ENCODE measurements at regions not wholly inside any gene's neighbourhood (a gene's known extent, or its start where the extent isn't known, plus 50 kb on each side); places are given as distances from the start of the nearest gene placed in this dataset.

DNA sequence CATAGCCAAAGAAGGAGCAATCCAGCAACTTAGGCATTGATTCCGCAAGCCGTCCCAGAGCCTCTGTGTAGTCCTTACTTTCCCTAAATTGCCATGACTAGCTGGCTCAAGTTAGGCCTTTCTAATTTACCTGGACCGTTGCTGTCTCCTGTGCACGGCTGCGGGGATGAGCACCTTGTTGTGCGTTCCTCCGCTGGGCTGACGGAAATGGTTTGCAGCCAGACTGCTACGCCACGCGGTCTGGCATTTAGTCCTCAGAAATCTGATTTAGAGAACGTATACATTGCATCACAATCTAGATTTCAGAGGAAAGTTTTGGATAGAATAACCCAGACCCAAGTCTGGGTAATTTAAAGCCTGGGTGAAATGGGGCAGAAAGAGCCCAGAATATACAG lies 133.2 kb upstream of the ARHGAP5 start:
- no peak for DNase-seq (ENCODE audit: low read depth)

DNA sequence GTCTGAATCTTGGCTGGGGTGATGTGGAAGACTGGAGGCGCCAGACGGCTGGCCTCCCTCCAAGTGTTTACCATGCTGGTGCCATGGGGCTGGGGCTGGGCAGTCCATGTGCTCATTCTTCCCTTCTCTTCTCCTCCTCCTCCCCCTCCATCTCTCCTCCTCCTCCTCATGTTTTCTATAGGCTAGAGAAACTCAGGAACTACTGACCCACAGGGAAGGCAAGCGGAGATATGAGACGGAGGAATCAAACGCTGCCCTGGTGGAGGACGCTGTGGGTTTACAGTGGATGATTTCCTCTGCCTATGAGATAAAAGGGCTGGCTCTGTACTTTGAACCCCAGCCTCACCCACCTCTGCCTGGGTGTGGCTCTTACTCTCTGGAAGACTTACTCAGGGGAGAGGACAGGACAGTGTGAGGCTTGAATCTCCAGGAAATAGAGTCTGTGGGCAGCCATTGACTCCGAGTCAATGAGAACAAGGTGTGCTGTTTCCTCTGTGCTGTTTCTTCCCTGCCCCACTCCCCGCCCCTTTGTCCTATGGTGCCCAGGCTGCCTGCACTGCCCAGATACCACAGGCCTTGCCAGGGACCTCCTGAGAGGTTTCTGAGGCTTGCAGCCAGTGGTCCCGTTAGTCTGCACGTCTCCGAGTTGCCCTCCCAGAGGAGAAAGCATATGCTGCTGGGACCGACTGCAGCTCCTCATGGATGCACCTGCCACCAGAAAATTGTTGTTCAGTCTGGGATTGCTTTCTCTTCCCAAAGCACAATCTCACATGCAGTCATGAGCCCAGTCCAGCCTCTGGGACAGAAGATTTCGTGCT lies 132.6 kb upstream of the ARHGAP5 start:
- DNase-seq (ENCODE audit: low read depth) = no peak

DNA sequence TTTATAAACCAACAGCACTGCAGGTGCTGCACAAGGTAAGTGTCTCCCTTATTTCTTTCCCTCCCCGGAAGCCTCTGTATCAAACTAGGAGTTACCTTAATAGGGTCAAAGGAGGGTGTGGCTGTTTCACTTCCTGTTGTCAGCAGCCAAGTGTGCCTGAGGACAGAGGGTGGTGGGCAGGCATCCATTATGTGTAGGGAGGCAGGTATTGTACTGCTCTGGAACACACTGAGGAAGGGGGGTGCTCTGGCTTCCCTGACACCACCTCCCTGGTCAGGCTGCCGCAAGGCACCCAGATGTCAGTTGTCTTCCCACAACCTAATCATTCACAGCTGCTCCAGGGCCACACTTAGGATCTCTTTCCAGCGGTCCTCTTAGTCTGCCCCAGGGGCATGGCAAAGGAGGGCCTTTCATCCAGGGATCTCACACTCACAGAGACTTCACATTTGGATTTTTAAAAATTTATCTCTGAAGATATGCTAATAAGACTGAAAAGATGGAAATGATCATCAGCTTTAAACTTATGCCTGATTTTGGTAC lies 132.0 kb upstream of the ARHGAP5 start:
- no peak for DNase-seq (ENCODE audit: low read depth)

DNA sequence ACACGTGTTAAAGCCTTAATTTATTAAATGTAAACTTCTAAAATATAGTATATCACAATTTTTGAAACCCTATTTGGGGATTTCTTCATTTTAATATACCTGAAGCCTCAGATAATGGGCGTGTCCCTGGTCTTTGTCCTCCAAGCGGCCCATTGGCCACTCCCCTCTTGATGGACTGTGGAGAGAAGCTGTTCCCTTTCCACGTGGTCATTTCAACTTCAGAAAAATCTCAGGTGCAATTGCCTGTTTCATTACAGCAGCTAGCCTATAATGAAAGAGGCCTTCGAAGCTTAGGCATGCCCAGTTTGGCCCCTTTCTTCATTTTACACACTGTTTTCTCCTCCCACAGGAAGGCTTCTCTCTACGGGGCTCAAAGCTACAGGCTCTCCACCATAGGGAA lies 131.4 kb upstream of the ARHGAP5 start:
- DNase-seq (ENCODE audit: low read depth) = no peak

DNA sequence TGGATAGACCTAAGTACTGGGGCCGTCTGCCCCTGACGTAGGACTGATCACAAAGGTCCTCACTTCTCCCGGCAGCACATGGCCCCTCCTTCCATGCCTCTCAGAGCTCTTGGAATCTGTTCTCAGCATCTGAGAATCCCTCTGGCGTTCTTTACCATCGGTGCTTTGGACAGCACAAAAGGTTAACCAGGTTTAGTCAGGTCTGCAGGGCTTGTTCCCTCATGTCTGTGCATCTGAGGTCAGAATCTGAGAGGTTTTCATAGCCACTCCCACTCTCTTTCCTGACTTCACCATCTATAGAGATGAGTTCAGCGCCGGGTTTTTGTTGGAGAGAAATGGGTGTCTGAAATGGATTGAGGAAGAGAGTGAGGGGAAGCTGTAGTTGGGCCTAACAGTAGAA lies 130.0 kb upstream of the ARHGAP5 start:
- no peak for DNase-seq (ENCODE audit: low read depth)

DNA sequence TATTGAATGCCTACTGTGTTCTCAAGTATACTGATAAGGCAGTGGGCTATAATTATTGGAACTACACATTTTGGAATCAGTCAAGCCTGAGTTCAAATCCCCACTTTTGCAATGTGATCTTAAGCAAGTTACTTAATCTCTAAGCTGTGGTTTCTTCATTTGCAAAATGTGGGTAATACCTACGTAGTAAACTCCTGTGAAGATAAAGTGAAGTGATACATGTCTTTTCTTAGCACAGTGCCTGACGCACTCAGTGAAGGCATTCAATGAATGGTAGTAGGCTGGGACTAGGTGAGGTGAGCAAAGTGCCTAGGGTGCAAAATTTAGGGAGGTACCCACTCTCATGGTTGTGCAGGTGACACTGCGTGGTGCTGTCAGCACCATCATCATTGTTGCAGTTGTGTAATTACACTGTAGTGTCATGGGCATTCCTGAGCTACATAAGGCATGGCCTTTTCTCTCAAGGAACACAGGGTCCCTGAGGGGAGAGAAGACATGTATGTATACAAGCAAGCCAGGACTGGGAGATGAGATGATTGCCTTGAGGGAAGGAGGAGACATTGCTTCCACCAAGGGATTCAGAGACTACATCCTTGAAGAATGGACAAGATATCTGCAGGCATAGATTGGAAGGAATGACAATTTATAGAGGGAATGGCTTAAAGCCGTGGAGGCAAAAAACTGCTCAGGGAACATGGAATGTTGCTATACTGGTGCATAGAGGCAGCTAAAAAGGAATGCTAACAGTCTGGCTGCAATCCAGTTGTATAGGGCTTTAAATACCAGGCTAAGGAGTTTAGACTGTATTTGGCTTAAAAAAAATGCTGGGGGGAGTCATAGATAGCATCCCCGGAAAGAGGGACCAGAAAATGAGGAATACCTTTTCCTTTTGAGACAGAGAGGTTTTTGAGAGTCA lies 129.2 kb upstream of the ARHGAP5 start:
- no peak for DNase-seq (ENCODE audit: low read depth)

DNA sequence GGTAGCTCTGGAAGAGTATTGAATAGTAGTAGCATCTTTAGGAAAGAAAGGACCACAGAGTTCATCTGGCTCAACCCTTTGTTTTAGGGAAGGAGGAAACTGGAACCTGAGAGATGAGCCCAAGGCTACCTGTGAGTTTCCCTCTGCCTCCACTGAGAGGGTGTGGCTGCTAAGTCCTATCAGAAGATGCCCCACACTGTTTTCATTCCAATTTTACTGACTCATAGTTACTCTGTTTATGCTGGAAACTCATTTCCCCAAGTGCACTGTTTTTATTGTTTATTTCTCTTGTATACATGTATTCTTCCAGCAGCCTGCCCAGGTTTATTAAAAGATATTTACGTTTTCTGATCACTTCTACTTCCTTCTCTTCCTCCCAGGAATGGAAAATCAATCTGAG lies 127.4 kb upstream of the ARHGAP5 start:
- DNase-seq (ENCODE audit: low read depth) = no peak

DNA sequence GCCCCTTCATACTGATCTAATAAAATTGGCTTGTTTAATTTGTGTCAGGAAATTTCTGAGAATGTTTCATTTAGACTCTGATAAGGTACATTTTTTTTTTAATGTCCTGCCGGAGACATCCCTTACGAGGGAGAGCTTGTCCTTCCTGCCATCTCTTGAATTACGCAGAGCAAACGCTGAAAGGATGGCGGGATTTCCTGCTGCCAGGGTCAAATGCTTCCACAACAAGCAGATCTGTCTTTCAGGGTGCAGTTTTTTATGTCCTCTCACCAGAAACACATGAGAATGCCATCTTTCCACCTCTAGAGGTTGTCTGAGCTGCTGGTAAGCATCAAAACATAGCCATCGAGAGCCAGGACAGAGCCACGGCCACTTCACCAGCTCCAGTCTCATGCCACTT lies 126.8 kb upstream of the ARHGAP5 start:
- DNase-seq (ENCODE audit: low read depth) = no peak

DNA sequence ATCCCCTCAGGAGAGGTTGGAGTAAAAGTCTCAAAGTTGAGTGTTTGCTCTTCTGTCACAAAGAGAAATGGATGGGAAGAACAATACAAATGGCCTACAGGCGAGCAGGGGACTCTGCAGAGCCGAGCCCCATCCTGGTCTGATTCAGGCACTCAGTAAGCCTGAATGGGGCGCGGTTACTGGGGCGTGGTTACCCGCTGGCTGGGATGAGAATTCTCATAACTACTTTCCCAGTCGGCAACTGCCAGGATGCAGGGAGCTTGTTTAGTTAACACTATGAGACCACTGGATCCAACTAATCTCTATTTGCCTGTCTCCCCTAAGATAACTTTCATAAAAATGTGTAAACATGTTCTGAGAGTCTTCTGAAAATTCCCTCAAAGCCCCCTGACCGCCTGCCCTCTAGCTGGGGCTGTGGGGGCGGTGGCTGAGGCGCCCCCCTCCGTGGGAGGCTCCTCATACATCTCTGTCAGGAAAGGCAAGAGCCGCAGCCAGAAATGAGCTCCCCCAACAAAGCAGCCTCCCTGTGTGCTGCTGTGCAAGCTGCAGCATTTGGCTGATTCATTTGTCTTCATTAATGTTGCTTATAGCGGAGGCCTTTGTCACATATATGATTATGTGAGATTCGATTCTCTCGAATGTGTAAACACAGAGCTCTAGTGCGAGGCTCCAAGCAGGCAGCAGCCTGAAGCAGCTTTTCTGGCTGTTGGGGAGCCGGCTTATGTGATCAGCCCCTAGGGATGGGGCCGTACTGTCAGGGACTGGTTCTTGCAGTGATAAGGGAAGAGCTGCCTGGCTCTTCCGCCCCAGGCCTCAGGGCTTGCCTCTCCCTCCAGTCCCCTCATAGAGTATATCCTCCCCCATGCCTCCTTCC lies 126.1 kb upstream of the ARHGAP5 start:
- DNase-seq (ENCODE audit: low read depth) = peak; percentile 66

DNA sequence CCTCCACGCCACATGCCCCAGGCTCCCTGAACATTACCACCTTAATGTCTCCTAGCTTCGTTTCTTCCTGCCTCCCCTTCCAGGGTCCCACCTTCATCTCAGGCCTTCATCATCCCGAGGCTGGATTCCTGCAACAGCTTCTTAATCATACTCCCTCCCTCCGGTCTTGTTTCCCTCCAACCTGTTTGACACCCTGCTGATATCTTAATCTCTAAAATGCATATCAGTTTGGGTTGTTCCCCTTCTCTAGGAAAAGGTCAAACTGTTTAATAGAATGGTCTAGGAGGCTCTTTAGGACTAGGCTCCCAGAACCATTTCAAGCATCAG lies 125.5 kb upstream of the ARHGAP5 start:
- no peak for DNase-seq (ENCODE audit: low read depth)

DNA sequence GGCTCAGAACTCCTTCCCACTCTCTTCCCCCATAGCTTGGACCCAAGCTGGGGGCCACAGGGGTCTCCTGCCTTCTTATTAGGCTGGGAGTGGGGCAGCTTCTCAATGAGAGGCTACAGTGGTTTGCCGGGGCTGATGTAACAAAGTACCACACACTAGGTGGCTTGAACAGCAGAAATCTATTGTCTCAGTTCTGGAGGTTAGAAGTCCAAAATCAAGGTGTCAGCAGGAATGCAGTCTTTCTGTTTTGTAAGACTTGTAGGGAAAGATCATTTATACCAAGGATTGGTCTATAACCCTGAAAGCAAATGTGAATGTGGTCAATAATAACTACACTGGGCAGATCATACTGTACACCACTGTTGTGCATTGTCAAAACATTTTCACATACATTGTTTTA lies 124.5 kb upstream of the ARHGAP5 start:
- no peak for DNase-seq (ENCODE audit: low read depth)

DNA sequence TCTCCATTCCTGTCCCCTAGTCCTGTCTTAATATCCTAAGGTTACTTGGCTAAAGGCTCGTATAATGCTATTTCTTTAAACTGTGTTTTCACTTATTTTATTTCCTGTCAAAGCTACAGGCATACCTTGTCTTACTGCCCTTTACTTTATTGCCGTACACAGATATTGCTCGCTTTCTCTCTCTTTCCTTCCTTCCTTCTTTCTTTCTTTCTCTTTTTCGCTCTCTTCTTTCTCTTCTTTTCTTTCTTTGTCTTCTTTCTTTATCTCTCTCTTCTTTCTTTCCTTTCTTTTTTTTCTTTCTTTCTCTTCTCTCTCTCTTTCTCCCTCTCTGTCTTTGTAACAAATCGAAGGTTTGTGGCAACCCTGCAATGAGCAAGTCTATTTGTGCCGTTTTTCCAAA lies 123.9 kb upstream of the ARHGAP5 start:
- no peak for DNase-seq (ENCODE audit: low read depth)

DNA sequence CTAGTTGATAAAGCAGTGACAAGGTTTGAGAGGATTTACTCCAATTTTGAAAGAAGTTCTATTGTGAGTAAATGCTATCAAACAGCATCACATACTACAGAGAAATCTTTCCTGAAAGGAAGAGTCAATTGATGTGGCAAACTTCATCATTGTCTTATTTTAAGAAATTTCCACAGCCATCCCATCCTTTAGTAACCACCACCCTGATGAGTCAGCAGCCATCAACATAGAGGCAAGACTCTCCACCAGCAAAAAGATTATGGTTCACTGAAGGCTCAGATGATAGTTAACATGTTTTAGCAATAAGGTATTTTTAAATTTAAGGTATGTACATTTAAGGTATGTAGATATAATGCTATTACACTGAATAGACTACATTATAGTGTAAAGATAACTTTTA lies 122.1 kb upstream of the ARHGAP5 start:
- DNase-seq (ENCODE audit: low read depth) = peak; percentile 36

DNA sequence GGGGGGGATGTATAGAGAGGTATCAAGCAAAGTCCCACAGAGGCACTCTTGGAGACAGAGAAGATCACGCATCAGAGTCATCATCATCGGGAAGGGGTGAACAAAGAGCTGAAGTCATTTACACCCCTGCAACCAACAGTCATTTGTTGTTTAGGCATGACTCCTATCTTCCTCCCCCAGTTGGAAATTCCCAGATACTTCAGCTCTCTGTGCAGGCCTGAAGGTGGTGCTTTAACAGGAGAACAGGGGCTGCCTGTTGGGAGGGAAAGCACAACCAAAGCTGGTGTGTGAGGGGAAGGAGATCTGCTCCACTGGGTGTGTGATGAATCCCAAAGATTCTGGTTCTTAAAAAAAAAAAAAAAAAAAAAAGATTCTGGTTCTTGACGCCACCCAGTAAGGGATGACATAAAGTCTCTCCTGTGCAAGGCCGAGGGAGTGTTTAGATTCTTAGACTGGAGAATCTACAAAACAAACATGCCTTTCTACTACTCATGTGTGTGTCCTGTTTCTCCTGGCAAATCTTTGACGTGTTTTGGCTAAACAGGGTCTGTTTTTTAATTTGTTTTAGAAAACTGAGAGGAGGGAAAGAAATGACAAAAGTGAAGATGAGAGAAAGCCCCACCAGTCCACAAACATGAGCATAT lies 121.0 kb upstream of the ARHGAP5 start:
- DNase-seq (ENCODE audit: low read depth) = no peak

DNA sequence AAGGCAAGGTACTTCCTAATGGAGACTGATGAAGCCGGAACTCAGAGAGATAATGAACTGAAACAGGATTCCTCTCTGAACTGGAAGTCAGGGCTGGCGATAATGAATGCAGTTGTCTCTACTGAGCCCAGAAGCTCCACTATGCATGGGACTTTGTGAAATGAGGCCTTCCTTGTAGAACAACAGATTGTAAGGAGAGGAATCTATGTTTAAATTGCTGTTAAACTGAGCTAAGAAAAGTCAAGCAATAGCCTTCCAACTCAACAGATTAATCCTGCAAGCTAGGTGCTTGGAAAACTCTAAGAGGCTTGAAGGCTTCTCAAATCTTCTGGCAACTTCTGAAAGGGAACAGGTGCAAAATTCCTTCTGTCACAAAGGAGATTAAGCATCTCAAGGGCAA lies 119.5 kb upstream of the ARHGAP5 start:
- no peak for DNase-seq (ENCODE audit: low read depth)

DNA sequence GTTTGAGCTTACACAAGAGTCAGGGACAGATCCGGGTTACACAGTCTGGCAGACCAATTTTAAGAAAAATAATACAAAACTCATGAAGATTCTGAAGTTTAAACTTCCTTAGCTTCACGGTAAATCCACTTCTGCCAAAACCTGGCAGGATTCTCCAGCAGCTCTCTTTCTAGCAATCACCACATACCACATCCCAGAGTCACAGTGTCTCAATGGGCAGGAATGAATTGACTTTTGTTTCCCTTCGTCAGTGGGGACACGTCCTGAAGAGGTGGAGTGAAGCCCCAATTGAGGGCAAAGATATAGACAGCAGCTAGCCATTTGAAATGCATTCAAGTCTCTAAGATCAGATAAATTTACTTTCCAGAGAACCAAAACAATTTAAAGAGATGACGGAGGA lies 117.1 kb upstream of the ARHGAP5 start:
- DNase-seq (ENCODE audit: low read depth) = no peak

DNA sequence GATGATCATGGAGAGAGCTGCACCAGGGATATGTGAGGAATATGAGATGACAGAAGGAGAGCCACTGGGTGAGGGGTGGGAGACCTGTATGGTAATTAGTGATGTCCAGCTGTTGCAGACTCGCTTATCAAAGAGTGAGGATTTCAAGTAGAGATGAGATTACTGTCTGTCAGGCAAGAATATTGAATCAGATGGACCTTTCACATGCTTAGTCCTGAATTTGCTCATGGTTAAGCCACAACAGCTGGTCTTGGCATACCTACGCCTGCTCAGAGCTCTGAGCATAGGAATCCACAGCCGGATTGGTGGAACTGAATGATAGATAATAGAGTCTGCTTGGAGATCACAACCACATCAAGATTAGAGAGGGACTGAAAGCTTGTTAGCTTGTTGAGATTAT lies 115.2 kb upstream of the ARHGAP5 start:
- DNase-seq (ENCODE audit: low read depth) = peak; percentile 71

DNA sequence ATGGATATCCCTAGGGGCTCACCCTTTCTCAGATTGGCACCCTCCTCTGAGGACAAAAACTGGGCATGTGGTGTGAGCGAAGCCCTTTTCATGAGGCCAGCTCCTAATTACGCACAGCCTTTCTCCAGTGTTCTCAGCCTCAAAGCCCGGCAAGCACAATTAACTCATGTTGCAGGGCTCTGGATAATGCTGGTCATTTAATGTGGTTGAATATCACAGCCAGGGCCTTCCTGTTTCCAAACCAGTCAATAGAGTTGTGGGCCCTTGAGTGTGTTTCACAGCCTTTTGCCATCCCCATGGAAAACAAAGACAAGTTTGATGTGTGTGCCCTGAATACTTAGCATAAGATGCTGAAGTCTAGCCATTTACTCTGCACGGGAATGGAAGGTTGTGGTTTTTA lies 114.2 kb upstream of the ARHGAP5 start:
- DNase-seq (ENCODE audit: low read depth) = no peak

DNA sequence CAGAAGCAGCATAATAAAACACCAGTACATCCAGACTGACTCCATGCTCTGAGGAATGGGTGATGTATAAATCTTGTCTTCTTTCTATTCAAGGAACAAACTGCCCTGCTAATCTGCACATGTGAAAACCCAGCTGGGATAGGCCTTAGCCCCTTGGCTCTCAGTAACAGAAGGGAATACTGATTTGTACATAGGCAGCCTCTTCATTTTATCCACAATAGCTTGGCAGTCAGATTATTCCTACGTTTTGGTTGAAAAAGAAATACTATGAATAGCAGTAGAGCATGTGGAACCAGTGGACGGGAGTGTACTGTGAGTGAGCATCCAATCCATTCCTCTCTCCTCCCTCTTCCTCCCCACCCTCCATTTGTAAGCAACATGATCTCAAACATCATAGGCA lies 113.5 kb upstream of the ARHGAP5 start:
- no peak for DNase-seq (ENCODE audit: low read depth)

DNA sequence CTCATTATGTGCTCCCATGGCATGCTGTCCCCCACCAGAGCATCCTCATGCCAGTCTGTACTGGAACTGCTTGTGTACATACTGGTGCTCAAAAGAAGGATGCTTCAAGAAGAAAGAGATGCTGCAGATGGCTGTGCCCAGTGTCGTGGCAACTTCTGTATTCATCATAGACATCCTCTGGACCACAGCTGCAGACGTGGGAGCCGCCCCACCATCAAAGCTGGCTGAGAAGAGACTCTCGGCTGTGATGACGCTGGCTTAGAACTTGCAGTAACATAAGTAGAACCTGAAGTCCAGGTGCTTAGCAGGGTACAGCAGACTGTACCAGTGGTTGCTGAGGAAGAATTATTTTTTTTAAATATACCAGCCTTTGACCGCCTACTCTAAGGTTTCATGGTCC lies 112.6 kb upstream of the ARHGAP5 start:
- no peak for DNase-seq (ENCODE audit: low read depth)
